ENCODE measurements at regions not wholly inside any gene's neighbourhood (a gene's known extent, or its start where the extent isn't known, plus 50 kb on each side); places are given as distances from the start of the nearest gene placed in this dataset.

- intact Hi-C loops (cut with DNase I; ENCODE audit: low total_unique reads): no loop called here
- no peaks in the 10 kb centered on the region for H3K4me1 ChIP-seq
- 94 to 100% methylated on average over 1 of the region's 1 CpG for WGBS, 2 donors
- H3K36me3 ChIP-seq (ENCODE audit: low read depth, missing control alignments): no peaks in the 10 kb centered on the region
- no peaks in the 10 kb centered on the region for H3K9me3 ChIP-seq
- DNase-seq: no peak
- no peaks in the 10 kb centered on the region for H3K27me3 ChIP-seq
- H3K27ac ChIP-seq: no peak overlapping the region
- TF ChIP-seq CTCF (IDR thresholded peaks at IDR 0.05): no peak
- TF ChIP-seq POLR2A (IDR thresholded peaks at IDR 0.05): no peak
- H3K4me3 ChIP-seq: no peak overlapping the region
Observed at GRCh38 chr5:96031811-96032261, 70.2 kb upstream of the ELL2 start.

- Histone ChIP-seq H3K27ac (no peak overlapping the region), H3K27me3 (no peaks in the 10 kb centered on the region), H3K4me1 (no peaks in the 10 kb centered on the region), H3K9me3 (no peaks in the 10 kb centered on the region), H3K36me3 (ENCODE audit: low read depth, missing control alignments) (no peaks in the 10 kb centered on the region), H3K4me3 (no peak overlapping the region)
- intact Hi-C loops (cut with DNase I; ENCODE audit: low total_unique reads): no loop called here
- no peak for DNase-seq
- WGBS, 2 donors: 88 to 93% methylated on average over 2 of the region's 2 CpGs
- TF ChIP-seq CTCF (IDR thresholded peaks at IDR 0.05) (no peak), POLR2A (IDR thresholded peaks at IDR 0.05) (no peak)
Observed at GRCh38 chr5:96031180-96031579, 69.5 kb upstream of the ELL2 start.

DNA sequence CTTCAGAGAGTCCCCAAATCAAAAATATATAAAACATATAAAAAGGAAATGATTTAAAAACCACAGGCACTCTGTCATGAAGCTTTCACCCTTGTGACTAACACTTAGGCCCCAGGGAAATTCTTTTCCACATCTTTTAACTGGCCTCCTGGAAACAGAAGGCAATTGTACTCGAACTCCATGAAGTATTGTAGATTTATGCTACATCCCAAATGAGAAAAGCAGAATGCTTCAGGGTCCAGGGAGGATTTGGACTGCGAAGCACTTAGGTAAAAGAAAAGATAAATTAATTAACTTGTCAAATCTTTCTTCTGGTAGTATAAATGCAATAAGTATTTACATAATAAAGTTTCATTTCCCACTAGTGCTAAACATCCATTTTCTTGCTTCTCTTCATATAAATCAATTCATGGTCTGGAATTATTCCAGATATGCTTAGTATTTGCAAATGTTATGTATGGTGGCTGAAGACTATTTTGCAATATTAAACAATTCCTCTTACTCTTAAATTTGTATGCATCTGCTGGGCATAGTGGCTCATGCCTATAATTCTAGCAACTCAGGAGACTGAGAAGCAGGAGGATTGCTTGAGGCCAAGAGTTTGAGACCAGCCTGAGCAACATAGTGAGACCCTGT, 64.9 kb upstream of the ELL2 start:
- TF ChIP-seq CTCF (IDR thresholded peaks at IDR 0.05) (no peak), POLR2A (IDR thresholded peaks at IDR 0.05) (no peak)
- DNase-seq: no peak
- no peaks in the 10 kb centered on the region for H3K27me3 ChIP-seq
- no peaks in the 10 kb centered on the region for H3K36me3 ChIP-seq (ENCODE audit: low read depth, missing control alignments)
- intact Hi-C loops (cut with DNase I; ENCODE audit: low total_unique reads): no loop called here
- H3K27ac ChIP-seq: no peak overlapping the region
- H3K9me3 ChIP-seq: no peaks in the 10 kb centered on the region
- no peak overlapping the region for H3K4me3 ChIP-seq
- WGBS, 2 donors: 85 to 92% methylated on average over 2 of the region's 2 CpGs
- no peaks in the 10 kb centered on the region for H3K4me1 ChIP-seq

- no peak for DNase-seq
- no peak for TF ChIP-seq POLR2A (IDR thresholded peaks at IDR 0.05)
- no peak for TF ChIP-seq CTCF (IDR thresholded peaks at IDR 0.05)
- Histone ChIP-seq H3K36me3 (ENCODE audit: low read depth, missing control alignments) (no peaks in the 10 kb centered on the region), H3K4me1 (no peaks in the 10 kb centered on the region), H3K4me3 (no peak overlapping the region), H3K27me3 (no peaks in the 10 kb centered on the region), H3K9me3 (no peaks in the 10 kb centered on the region), H3K27ac (no peak overlapping the region)
- WGBS, 2 donors: 80 to 87% methylated on average over 6 of the region's 6 CpGs
- intact Hi-C loops (cut with DNase I; ENCODE audit: low total_unique reads): no loop called here
Observed at GRCh38 chr5:96024683-96025475, 63.2 kb upstream of the ELL2 start.
